BE2C (cell line): ENCODE measurements at regions not wholly inside any gene's neighbourhood (a gene's known extent, or its start where the extent isn't known, plus 50 kb on each side); places are given as distances from the start of the nearest gene placed in this dataset.

ENCODE experiments used
- DNase-seq: peaks from one replicate; pipeline ENCODE4 v3.0.0-alpha.2; 2020
- H3K27me3 ChIP-seq: fragments of 250-450 bp; sonication (Bioruptor Pico); 2 replicates; pipeline ENCODE4 v1.5.1; 2020; ENCODE audit warnings: mild to moderate bottlenecking
- H3K36me3 ChIP-seq: fragments of 250-450 bp; sonication (Bioruptor Pico); 2 replicates; pipeline ENCODE4 v1.5.1; 2020; ENCODE audit warnings: mild to moderate bottlenecking
- H3K4me1 ChIP-seq: fragments of 250-450 bp; sonication (Bioruptor Pico); 2 replicates; pipeline ENCODE4 v1.5.1; 2020
- H3K4me3 ChIP-seq: 2 replicates; pipeline ENCODE4 v1.5.1; 2011; ENCODE audit warnings: low read depth, low read length
- H3K9me3 ChIP-seq: fragments of 250-450 bp; sonication (Bioruptor Pico); 2 replicates; pipeline ENCODE4 v1.5.1; 2020
- CTCF ChIP-seq: IDR thresholded peaks from 2 replicates; pipeline ENCODE4 v1.5.1; 2012; ENCODE audit warnings: mild to moderate bottlenecking, low read depth, low read length

DNA sequence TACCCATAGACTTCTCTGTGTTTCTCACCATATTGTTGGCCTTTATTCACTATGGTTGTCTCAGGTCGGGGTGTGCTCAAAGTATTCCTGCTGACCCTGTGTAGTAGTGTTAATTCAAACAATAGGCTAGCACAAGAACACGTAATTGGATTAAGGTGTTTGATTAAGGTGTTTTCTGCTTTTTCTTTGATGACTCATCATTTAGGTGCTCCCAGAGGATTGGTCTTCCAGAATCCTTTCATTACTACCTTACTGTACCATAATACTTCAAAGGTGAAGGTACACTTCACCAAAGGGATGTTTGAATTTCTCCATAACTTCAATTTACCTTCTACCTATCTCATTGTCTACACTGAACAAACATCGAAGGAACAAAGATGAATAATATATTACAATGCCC lies 121.7 kb upstream of the CCDC160 start:
- Histone ChIP-seq H3K4me3 (no peak overlapping the region), H3K36me3 (no peaks in the 10 kb centered on the region), H3K27me3 (no peaks in the 10 kb centered on the region), H3K4me1 (no peaks in the 10 kb centered on the region), H3K9me3 (no peaks in the 10 kb centered on the region)
- DNase-seq = no peak
- no peak for TF ChIP-seq CTCF

DNA sequence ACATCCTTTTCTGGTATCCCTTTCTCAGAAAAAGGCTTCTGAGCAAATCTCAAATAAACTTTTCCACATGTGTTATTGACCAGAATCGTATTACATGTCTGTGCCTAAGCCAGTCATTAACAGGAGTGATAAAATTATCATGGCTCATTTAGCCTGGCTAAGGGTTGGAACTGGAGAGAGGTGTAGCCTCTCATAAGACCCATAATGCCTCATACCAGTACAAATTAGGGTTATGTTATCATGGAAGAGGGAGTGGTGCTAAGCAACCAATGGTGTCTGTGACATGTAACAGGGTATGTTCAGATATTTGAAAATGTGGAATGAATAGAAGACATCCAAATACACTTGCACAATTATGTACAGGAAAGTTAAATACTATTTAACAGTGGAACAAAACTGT lies 99.6 kb upstream of the CCDC160 start:
- DNase-seq = no peak
- H3K4me3 ChIP-seq = no peak overlapping the region
- H3K4me1 ChIP-seq = no peaks in the 10 kb centered on the region
- no peaks in the 10 kb centered on the region for H3K36me3 ChIP-seq
- no peaks in the 10 kb centered on the region for H3K9me3 ChIP-seq
- TF ChIP-seq CTCF = no peak
- no peaks in the 10 kb centered on the region for H3K27me3 ChIP-seq

DNA sequence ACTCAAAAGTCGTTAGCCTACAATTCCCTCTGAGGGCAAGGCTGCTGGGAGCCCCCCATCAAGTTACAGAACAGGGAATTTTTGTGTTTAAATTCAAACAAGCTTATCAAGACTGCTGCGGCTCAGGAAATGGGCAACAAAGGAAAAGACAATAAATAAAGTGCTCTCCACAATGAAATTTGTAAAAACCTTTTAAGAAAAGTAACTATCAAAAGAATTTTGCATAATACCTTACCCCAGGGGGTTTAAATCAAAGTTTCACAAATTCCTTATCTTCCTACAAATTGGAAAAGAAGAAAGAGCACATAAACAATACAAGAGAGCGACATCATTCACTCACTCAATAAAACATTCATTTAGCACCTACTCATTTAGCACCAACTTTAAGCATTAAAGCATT lies 97.9 kb upstream of the CCDC160 start:
- Histone ChIP-seq H3K4me1 (no peaks in the 10 kb centered on the region), H3K36me3 (no peaks in the 10 kb centered on the region), H3K4me3 (no peak overlapping the region), H3K9me3 (no peaks in the 10 kb centered on the region), H3K27me3 (no peaks in the 10 kb centered on the region)
- no peak for TF ChIP-seq CTCF
- no peak for DNase-seq

- H3K4me1 ChIP-seq = no peaks in the 10 kb centered on the region
- peak; percentile 29 for TF ChIP-seq CTCF
- H3K36me3 ChIP-seq = no peaks in the 10 kb centered on the region
- no peaks in the 10 kb centered on the region for H3K27me3 ChIP-seq
- no peak for DNase-seq
- no peak overlapping the region for H3K4me3 ChIP-seq
- H3K9me3 ChIP-seq = no peaks in the 10 kb centered on the region
Observed at GRCh38 chrX:134144231-134144630, 92.8 kb upstream of the CCDC160 start.

DNA sequence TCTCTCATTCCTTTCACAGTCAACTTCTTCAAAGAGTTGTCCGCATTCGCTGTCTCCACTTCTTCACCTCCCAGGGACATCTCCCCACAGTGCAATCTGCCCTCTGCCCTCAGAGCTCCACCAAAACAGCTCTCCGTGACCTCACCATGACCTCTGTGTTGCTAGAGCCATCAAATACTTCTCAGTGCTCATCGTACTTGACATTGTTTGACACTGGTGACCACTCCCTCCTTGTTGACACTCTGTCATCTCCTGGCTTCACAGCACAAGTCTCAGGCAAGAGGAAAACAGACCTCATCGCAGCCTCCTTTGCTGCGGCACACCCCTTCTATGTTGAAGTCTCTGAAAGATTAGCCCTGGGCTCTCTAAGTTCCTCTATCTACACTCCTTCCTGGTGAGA lies 90.5 kb upstream of the CCDC160 start:
- no peaks in the 10 kb centered on the region for H3K9me3 ChIP-seq
- H3K4me1 ChIP-seq = no peaks in the 10 kb centered on the region
- H3K36me3 ChIP-seq = no peaks in the 10 kb centered on the region
- TF ChIP-seq CTCF = no peak
- no peak for DNase-seq
- H3K27me3 ChIP-seq = no peaks in the 10 kb centered on the region
- no peak overlapping the region for H3K4me3 ChIP-seq

GRCh38 chrX:134148172-134148692 lies 88.8 kb upstream of the CCDC160 start:
- TF ChIP-seq CTCF = no peak
- Histone ChIP-seq H3K36me3 (no peaks in the 10 kb centered on the region), H3K27me3 (no peaks in the 10 kb centered on the region), H3K9me3 (no peaks in the 10 kb centered on the region), H3K4me1 (no peaks in the 10 kb centered on the region), H3K4me3 (no peak overlapping the region)
- DNase-seq = no peak
